Peyer's patch (tissue), 4 donors: ENCODE measurements at regions not wholly inside any gene's neighbourhood (a gene's known extent, or its start where the extent isn't known, plus 50 kb on each side); places are given as distances from the start of the nearest gene placed in this dataset.

Source experiments
- DNase-seq, 3 donors: peaks; one replicate each; pipeline ENCODE4 v3.0.0-alpha.2; 2017 to 2019
- H3K27ac ChIP-seq, 4 donors: fragments of 200-600 bp; sonication (generic); one replicate each; pipeline ENCODE4 v1.5.1; 2016 to 2019
- H3K27me3 ChIP-seq, 2 donors: fragments of 200-600 bp; sonication (generic); one replicate each; pipeline ENCODE4 v1.5.1; 2019
- H3K36me3 ChIP-seq, 3 donors: fragments of 200-600 bp; sonication (generic); one replicate each; pipeline ENCODE4 v1.5.1; 2016 to 2019
- H3K4me1 ChIP-seq, 4 donors: fragments of 200-600 bp; sonication (generic); one replicate each; pipeline ENCODE4 v1.5.1; 2016 to 2019
- H3K4me3 ChIP-seq, 4 donors: fragments of 200-600 bp; sonication (generic); 1 replicate in 3 of 4; 2 replicates in 1 of 4; pipeline ENCODE4 v1.5.1; 2016 to 2019; ENCODE audit warnings: mild to moderate bottlenecking in 1 of 4
- H3K9me3 ChIP-seq, 4 donors: fragments of 200-600 bp; sonication (generic); one replicate each; pipeline ENCODE4 v1.5.1; 2016 to 2019; ENCODE audit warnings: mild to moderate bottlenecking in 1 of 4
- CTCF ChIP-seq, 6 experiments: fragments of 450-650 bp in 4 of 6; fragments of 200-600 bp in 2 of 6; sonication (generic) in 1 of 6; IDR thresholded peaks; one replicate each; pipeline ENCODE4 v1.5.1; 2017 to 2019; ENCODE audit warnings: antibody characterized with exemption in 6 of 6, mild to moderate bottlenecking in 3 of 6, moderate library complexity in 1 of 6
- POLR2A ChIP-seq, 2 donors: fragments of 450-650 bp; IDR thresholded peaks; one replicate each; pipeline ENCODE4 v1.5.1; 2017; ENCODE audit warnings: antibody characterized with exemption in 2 of 2, mild to moderate bottlenecking in 2 of 2, moderate library complexity in 2 of 2

- TF ChIP-seq POLR2A (IDR thresholded peaks at IDR 0.05) (no peak), CTCF (IDR thresholded peaks at IDR 0.05) (no peak)
- no peaks in the 10 kb centered on the region for H3K4me1 ChIP-seq
- DNase-seq = no peak
These were observed 413.5 kb upstream of the WWC1 start for GRCh38 chr5:167877924-167878323.

GRCh38 chr5:167880420-167880819 lies 411.0 kb upstream of the WWC1 start:
- no peaks in the 10 kb centered on the region for H3K27me3 ChIP-seq
- H3K27ac ChIP-seq = no peak overlapping the region
- no peak overlapping the region for H3K4me3 ChIP-seq
- H3K36me3 ChIP-seq = no peaks in the 10 kb centered on the region
- H3K9me3 ChIP-seq = no peaks in the 10 kb centered on the region
- DNase-seq = no peak
- no peaks in the 10 kb centered on the region for H3K4me1 ChIP-seq
- TF ChIP-seq POLR2A (IDR thresholded peaks at IDR 0.05) (no peak), CTCF (IDR thresholded peaks at IDR 0.05) (no peak)

More at GRCh38 chr5:167877924-167878323, 413.5 kb upstream of the WWC1 start:
- Histone ChIP-seq H3K4me3 (no peak overlapping the region), H3K27me3 (no peaks in the 10 kb centered on the region), H3K9me3 (no peaks in the 10 kb centered on the region), H3K36me3 (no peaks in the 10 kb centered on the region), H3K27ac (no peak overlapping the region)

- no peaks in the 10 kb centered on the region for H3K36me3 ChIP-seq
- no peak for DNase-seq
- H3K4me3 ChIP-seq = no peak overlapping the region
- H3K9me3 ChIP-seq = no peaks in the 10 kb centered on the region
- H3K27me3 ChIP-seq = no peaks in the 10 kb centered on the region
- no peak overlapping the region for H3K27ac ChIP-seq
- TF ChIP-seq CTCF (IDR thresholded peaks at IDR 0.05) = no peak
- no peak for TF ChIP-seq POLR2A (IDR thresholded peaks at IDR 0.05)
- no peaks in the 10 kb centered on the region for H3K4me1 ChIP-seq
These were observed 410.4 kb upstream of the WWC1 start for GRCh38 chr5:167881041-167881440.

DNA sequence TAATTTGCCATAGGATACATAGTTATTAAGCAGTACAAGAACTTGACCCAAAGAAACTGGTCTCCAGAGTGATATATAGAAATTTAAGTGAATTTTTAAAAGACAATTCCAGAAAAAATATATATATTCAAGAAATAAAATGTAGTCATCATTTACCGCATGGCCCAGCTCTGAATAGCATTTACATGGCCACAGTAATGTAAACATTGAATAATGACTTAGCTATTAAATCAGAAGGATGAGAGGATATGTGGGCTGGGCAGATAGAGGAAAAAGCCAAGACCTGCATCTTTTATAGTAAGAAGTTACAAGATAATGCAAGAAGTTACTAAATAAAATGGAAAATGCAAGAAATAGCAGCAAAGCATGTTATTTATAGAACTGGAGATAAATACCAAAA lies 405.2 kb upstream of the WWC1 start:
- TF ChIP-seq POLR2A (IDR thresholded peaks at IDR 0.05) = no peak
- TF ChIP-seq CTCF (IDR thresholded peaks at IDR 0.05) = no peak
- H3K36me3 ChIP-seq = no peaks in the 10 kb centered on the region
- no peaks in the 10 kb centered on the region for H3K9me3 ChIP-seq
- no peak for DNase-seq
- no peak overlapping the region for H3K27ac ChIP-seq
- no peak overlapping the region for H3K4me3 ChIP-seq
- no peaks in the 10 kb centered on the region for H3K27me3 ChIP-seq
- no peaks in the 10 kb centered on the region for H3K4me1 ChIP-seq

DNA sequence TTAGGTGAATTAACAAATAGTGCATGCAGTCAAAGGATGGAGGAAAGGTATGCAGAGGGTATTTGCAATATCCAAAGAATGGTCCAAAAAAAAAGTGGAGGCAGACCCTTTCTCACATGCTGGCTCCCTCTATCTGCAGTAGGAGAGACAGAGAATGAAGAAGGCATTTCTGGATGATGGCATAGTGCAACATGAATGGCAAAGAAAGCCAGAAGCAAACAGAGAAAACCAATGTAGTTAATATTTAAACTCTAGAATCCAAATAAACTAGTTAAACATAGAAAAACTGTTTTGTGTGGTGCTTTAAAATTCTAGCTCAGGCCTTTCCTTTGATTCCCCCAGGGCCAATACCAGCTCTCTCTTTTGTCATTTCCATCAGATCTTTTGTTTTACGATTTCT lies 403.1 kb upstream of the WWC1 start:
- no peaks in the 10 kb centered on the region for H3K27me3 ChIP-seq
- DNase-seq = no peak
- H3K4me3 ChIP-seq = no peak overlapping the region
- no peaks in the 10 kb centered on the region for H3K9me3 ChIP-seq
- H3K4me1 ChIP-seq = no peaks in the 10 kb centered on the region
- H3K36me3 ChIP-seq = no peaks in the 10 kb centered on the region
- TF ChIP-seq CTCF (IDR thresholded peaks at IDR 0.05) (no peak), POLR2A (IDR thresholded peaks at IDR 0.05) (no peak)
- no peak overlapping the region for H3K27ac ChIP-seq

- no peak for DNase-seq
- no peaks in the 10 kb centered on the region for H3K9me3 ChIP-seq
- TF ChIP-seq CTCF (IDR thresholded peaks at IDR 0.05) = no peak
- TF ChIP-seq POLR2A (IDR thresholded peaks at IDR 0.05) = no peak
These were observed 402.2 kb upstream of the WWC1 start for GRCh38 chr5:167889276-167889675.

More at GRCh38 chr5:167889276-167889675, 402.2 kb upstream of the WWC1 start:
- Histone ChIP-seq H3K4me1 (no peaks in the 10 kb centered on the region), H3K4me3 (no peak overlapping the region), H3K27ac (no peak overlapping the region), H3K36me3 (no peaks in the 10 kb centered on the region), H3K27me3 (no peaks in the 10 kb centered on the region)
